HuH-7 (cell line): ENCODE measurements at regions not wholly inside any gene's neighbourhood (a gene's known extent, or its start where the extent isn't known, plus 50 kb on each side); places are given as distances from the start of the nearest gene placed in this dataset.
"Not testable (repeated sequence)": the region's sequence is repeated elsewhere in the genome, so short reads cannot be mapped to it uniquely, and the experiment has no call there.

Experiments
- DNase-seq: peaks from one replicate; pipeline ENCODE4 v3.0.0; 2011; ENCODE audit warnings: low spot score

DNA sequence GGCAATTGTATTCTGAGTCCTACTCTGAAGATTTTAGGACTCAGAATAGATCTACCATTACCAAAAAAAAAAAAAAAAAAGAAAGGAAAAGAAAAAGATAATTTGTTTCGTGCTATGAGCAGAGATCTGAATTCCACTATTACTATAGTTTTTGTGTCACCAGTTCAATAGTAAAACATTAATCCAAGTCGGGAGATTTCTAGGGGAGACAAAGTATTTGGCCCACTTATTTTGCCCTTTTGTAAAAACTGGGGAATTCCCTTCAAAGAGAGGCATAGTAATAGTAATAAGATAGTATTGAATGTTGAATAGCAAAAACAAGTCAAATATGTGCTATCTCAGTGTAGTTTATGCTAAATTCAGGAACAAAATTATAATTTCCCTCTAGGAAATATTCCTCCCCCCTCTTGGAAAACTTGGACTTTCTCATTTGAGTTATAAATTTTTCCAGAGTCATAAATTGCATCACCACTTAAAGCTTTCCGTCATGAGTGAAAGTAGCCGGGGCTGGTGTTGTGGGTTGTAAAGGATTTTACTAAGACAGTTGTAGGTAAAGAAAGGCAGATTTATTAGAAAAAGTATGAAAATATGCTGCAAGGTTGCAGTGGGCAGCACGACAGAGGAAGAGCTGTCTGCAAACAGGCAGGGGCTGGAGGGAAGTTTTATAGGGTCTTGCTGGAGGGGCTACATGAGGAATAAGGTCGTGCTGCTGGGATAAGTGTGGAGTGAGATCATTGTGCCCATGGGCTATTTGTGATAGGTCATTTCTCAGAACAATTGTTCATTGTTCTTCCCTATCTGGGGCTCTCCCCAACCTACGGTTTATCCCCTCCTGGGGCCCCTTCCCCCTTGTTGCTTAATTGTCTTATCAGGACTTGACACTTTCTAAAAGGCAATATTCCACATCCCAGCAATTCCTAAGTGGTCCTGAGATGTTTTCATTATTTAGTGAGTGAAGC is 1009.9 kb downstream of the PLA2G4A start:
- no peak for DNase-seq

DNA sequence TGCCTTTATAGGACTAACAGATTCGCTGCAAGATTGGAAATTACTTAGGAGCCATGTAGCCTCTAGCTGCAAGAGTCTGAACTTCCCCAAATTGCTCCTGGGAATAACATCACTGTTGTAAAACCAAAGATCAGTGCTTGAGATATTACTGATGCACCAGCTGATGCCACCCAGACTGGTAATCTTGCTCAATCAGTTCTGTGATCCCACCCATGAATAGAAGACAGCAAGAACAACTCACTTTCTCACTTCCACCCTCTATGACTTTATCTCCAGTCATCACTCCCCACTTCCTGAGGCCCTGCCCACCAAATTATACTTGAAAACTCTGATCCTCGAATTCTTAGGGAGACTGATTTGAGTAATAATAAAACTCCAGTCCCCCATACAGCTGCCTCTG is 1011.1 kb downstream of the PLA2G4A start:
- DNase-seq = no peak

DNA sequence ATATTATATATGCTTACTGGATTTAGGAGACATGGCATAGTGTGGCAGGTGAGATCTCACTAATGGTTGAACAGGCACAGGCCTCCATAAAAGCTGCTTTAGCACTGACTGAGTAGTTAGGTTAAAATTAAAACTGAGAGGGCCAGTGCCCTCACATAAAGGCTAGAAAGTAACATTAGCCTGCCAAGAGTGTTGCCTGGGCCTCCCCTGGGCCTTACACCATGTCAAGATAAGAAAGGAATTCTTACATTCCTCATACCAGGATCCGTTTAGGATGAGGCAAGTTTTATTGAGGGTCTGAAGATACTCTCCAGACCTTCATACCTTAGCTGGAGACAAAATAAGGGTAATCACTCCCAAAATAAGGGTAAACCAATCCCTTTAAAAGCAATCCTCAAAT is 1011.8 kb downstream of the PLA2G4A start:
- no peak for DNase-seq

DNA sequence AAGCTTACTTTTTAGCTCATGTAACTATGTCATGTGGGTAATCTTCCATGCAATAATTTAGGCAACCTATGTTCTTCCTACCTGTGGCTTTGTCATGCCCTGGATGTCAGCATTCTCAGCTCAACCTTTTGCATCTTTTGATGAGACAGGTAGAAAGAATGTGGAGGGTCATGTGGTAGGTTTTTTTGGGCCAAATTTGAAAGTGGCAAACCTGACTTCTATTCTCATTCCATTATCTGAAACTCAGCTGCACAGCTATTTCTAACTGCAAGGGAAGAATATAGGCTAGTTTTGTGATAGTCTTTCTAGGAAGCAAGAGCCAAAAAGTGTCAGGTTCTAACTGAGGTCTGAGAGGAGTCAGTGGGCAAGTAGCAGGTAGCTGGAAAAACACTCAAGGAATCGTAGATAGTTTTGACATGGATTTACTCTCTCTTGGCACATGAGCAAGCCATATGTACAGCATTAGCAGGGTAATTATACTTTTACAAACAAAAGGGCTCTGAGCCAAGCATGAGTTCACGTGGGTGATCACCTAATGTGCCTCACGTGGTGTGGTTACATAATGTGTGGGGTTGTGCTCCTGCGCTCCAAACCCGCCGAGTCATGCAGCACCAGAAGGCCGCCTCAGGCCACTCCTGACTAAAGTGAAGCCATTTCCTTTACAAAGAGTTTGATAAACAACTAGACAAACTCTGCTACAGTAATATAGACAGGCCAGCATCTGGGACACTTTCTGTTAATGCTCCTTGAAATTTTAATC is 1013.8 kb downstream of the PLA2G4A start:
- DNase-seq = no peak

DNA sequence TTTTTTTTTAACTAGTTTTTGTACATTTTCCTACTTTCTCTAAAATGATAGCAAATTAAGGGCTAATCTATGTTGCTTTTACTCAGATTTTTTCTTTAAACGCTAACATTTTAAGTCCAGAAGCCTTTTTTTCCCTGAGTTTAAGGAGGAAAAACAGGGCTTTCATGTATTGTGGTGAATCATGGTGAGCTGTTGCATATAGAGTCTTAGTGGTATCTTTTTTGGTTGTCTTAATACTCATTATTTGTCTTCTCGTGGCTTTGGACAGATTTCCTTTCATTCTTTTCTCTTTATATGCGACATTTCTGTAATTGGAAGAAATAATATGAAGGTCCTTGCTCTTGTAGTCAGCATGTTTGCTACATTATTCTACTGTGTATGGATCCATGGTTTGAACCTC is 1015.6 kb downstream of the PLA2G4A start:
- no peak for DNase-seq

DNA sequence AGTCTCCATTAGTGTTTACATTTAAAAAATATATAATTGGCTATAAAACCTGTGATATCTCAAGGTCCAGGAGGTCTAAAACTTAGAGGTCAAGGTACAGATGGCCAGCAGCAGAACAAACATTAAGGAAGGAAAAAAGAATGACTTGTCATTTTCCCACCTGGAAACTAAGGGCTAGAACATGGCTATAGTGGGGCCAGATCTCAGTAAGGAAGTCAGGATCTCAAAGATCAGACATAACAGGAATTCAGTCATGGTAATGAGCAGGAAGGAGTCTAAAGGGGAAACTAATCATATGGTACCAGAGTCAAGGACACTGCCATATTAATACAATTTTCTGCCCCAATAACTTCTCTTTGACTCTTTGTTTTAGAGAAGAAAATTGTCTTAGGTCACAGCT is 1018.8 kb downstream of the PLA2G4A start:
- DNase-seq = no peak

DNA sequence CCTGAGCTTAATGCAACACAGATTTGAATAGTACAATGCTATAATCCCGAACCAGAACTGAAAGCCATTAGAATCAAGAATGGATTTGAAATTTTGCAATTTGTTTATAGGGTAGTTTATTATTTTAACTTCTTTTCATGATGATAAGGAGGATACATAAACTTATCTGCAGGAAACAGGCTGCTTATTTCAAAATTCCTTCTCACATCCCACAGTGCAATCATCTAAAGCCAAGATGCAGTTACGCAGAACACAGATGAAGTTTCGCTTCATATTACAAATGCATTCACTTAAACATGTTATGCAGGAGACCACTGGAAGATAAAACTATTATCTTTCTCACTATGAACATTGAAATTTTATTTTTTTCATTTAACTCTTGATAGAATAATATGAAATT is 1019.6 kb downstream of the PLA2G4A start:
- no peak for DNase-seq

DNA sequence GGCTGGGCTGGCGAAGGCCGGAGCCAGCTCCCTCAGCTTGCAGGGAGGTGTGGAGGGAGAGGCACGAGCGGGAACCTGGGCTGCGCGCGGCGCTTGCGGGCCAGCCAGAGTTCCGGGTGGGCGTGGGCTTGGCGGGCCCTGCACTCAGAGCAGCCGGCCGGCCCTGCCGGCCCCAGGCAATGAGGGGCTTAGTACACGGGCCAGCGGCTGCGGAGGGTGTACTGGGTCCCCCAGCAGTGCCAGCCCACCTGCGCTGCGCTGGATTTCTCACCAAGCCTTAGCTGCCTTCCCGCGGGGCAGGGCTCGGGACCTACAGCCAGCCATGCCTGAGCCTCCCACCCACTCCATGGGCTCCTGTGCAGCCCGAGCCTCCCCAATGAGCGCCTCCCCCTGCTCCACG is 1021.4 kb downstream of the PLA2G4A start:
- DNase-seq = not testable (repeated sequence)

DNA sequence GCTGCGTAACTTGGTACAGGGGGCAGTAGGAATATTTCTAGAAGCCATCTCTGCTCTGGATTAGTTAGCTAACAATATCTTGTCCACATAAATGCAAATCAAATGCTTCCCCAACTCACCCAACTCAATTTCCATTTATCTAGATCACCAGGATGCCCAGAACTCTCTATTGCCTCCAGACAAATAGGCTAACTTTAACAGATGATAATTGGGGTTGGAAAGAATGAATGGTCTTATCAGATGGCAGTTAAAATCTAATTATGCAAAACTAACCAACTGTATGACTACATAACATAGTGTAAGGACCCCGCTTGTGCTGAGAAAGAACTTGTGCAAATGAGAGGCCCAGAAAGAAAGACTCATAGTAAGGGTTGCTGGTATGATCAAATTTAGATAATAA is 1024.8 kb downstream of the PLA2G4A start:
- DNase-seq = no peak

DNA sequence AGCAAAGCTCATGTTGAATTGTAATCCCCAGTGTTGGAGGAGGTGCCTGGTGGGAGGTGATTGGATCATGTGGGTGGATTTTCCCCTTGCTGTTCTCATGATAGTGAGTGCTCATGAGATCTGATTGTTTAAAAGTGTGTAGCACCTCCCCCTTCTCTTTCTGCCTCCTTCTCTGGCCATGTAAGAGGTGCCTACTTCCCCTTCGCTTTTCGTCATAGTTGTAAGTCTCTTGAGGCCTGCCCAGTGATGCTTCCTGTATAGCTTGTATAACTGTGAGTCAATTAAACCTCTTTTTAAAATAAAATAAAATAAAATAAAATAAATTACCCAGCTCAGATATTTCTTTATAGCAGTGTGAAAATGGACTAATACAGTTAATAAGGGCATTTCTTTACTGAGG is 1025.7 kb downstream of the PLA2G4A start:
- no peak for DNase-seq

DNA sequence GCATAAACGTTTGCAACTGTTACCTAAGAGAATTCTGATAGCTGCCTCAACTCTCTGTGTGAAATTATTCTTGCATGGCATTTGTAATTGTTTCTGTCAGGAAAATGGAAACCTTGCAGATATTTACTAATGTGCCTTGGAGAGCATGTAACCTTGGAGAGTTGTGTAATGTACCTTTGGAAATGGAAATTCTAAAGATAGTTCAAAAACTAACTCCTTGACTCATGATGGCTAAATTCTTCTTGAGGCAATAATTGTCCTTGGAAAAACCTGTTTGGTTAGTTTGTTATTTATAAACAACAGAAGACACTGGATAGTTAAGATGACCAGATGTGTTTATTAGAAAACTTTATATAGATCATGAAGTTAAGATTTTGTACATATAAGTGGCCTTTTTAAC is 1033.8 kb downstream of the PLA2G4A start:
- DNase-seq = no peak

DNA sequence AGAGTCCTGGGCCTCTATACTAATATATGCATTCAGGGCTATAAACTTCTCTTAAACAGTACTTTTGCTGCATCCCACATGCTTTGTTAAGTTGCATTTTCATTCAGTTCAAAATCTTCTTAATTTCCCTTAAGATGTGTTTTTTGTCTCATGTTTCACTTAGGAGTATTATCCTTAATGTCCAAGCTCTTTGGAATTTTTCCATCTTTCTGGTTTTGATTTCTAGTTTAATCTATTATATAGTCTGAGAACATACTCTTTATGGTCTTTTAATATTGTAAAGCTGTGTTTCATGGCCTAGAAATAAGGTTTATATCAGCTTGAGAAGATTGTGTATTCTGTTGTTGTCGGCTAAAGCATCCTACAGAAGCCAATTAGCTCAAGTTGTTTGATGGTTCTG is 1041.8 kb downstream of the PLA2G4A start:
- no peak for DNase-seq

DNA sequence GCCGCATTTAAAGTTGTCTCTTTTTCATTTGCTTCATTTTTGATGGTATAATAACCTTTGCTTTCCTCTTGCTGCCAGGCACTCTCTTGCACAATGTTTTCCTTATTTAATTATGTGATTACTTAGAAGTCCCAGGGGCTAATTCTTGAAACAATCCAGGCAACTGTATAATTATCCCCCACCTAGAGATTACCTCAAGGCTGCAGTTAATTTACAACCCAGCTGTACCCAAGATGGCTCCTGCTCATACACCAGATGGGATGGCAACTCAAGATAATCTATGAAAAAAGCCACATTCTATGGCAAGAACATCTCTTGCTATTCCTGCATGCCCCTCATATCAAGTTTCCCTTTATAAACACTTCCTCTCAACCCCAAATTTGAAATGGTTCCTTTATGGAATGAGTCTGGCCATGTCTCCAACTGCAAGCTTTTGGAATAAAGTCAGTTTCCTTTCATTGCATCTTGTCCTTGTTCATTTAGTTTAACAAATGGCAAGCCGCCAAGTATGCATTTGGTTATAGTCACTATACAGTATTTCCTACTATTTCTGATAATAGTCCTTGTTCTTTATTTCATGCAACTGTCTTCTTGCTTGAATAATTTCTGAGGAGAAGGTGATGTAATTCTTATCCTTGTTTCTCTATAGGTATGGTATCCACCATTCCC is 1042.6 kb downstream of the PLA2G4A start:
- DNase-seq = no peak

DNA sequence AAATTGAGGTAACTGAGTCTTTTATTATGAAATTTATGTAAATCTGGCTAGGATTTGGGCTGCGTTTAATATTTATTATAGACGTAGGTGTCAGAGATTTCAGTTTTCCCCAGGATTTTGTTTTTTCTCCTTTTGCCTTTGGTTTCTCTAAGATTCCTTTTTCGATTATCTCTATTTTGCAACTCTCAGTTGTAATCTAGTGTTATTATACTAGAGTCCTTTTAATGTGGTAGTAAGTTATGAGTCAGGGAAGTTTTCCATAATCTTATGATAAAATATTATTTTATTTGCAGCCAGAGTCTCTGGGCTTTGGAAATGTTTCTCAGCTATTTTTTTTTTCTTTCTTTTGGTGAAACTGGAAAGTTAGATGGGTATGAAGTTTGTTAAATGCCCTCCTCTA is 1043.8 kb downstream of the PLA2G4A start:
- DNase-seq = no peak

DNA sequence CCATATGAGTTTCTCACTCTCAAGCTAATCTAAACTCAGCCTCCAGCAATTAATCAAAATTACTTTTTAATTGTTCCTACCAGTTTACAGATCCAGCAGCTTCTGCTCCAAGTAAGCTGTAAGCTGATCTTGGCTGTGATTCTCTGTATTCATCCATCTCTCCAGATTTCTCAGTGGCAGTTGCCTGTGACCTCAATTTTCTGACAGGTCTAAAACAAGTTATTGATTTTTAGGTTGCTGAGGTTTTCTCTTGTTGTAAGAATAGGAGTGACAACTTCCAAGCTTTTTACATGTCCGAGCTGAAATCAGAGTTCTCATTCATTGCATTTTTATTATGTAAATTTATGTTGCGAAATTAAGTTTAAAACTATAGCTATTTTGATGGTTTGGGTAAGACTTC is 1044.4 kb downstream of the PLA2G4A start:
- no peak for DNase-seq

DNA sequence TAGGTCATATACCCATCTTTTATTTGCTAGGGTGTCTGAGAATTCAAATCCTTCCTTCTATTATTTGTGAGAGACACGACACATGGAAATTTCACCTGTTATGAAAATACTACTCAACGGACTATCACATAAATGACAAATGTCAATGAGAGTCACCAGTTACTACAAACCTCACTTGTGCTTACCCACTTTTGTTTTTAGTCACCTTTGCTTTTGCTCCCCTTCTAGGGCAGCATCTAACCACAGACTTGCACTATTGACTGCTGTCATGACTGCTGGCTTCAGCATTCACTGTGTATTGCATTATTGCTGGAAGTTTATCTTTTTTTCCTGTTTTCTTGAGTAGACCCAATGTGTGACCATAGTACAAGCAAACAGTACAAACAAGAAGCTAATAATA is 1048.0 kb downstream of the PLA2G4A start:
- DNase-seq = no peak

DNA sequence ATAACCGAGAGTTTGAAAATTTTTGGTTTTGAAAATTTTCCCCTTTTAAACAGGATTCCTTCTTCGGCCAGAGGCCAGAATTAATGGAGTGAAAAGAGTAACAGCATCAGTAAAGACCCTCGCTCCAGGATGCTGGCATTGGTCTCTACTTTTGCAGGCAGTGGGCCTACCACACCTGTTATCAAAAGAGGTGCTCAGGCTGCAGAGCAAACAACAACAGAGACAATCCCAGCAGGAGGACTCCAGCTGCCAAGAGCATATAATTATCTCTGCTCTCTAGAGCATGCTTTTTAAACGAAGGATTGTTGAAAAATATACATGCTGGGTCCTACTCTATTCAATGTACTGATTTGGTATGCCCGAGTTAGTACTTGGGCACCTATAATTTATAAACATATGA is 1048.5 kb downstream of the PLA2G4A start:
- no peak for DNase-seq

DNA sequence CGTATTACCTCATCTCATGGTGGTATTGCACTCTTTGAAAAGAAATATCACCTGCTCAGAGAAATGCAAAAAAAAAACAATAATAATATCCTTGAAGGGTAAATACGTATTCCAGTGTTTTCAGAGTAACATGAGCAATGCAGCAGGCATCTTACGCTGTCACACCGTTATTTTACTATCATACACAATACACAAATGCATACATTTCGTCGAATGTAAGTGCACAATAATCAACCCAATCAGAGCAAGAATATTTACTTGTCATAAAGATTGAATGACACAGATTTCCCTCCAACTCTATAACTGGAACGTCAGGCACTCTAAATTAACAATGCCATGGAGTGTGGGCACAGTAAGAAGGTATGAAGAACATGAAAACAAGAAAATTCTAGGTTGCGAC is 1050.1 kb downstream of the PLA2G4A start:
- no peak for DNase-seq

DNA sequence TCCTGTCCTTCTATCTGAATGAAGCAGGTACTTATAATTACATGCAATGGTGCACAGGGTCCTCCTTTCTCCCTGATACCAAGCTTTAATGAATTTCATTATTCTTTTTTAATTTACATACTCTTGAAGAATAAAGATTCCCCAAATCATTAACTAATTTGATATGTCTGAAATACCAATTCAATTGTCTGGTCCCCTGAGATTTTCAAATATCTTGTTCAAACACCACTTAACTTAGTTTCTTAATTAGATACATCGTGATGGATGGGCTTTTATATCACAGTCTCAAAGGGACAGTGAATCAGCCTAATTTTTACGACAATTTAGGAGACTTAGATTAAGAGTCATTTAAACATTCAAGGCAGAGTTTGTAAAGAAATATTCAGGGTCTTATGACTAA is 1054.6 kb downstream of the PLA2G4A start:
- no peak for DNase-seq

DNA sequence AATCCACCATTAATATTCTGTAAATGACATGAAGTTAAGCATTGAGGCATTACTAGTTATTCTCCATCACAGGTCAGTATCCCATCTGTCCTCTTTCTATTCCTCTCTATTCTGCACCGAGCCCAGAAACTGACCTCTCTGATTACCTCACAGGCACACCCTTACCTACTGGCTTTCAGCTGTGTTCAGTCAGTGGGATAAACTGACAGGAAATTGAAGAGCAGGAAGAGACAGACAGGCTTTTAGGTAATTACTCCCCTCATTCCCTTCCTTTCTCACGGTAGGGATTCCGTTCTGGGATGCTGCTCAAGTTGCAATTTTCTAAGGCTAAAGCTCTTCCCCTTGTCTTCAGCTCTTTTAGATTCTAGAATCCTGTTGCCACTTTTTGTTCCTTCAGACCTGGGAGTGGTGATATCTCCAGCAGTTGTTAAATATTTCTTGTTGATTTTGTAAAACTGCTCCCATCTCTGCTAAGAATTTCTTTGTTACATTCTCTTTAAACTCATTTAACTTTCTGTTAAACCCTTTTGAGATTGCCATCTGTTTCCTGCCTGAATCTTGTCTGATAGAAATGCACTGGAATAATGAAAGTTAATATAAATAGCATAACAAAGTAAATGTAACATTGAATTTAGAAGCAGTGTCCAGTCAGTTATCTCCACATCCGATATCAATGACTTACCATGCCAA is 1063.4 kb downstream of the PLA2G4A start:
- DNase-seq = no peak

DNA sequence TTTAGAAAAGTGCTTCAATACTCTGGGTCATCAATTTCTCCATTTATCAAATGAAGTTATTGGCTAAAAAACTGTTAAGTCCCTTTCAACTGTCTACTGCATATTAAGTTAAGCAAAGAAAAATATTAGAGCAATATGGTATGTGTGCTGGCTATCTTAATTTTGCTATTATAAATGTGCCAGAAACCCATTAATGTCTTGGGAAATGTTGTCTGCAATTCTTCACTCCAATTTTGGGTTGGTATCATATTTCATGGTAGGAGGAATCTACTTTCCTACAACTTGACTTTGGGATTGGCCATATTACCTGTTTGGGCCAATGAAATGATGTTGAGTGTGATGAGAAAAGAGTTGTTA is 1063.9 kb downstream of the PLA2G4A start:
- DNase-seq = no peak

DNA sequence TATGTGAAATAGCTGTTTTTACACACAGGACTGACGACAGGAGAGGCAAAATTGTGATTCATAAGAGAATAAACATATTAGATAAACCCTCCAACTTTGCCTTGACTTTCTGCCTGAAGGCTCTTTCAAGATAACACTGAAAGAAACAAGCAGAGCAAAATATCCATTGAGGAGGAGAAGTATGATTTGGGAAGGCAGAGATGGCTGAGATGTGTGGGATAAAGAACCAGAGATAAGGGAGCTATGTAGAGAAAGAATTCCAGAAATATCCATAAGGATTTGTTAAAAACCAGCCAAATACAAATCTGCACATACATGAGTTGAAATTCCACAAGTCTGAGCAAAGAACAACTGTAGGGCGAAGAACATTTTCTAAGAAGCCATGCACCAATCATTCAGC is 1064.7 kb downstream of the PLA2G4A start:
- no peak for DNase-seq
